Dendritic cell treated with granulocyte-macrophage colony-stimulating factor and Interleukin-4, amounts not matched to agents 40 ng/mL and 50 ng/mL, for 4 days (primary cell): ENCODE measurements at regions not wholly inside any gene's neighbourhood (a gene's known extent, or its start where the extent isn't known, plus 50 kb on each side); places are given as distances from the start of the nearest gene placed in this dataset.
"Not testable (repeated sequence)": the region's sequence is repeated elsewhere in the genome, so short reads cannot be mapped to it uniquely, and the experiment has no call there.

Experiments
- H3K27ac Mint-ChIP-seq: one replicate; pipeline ENCODE4 v1.8.0; 2022; ENCODE audit warnings: mild to moderate bottlenecking, mixed read lengths
- H3K27me3 Mint-ChIP-seq: one replicate; pipeline ENCODE4 v1.8.0; 2022; ENCODE audit warnings: mild to moderate bottlenecking, mixed read lengths
- H3K36me3 Mint-ChIP-seq: one replicate; pipeline ENCODE4 v1.8.0; 2022; ENCODE audit warnings: low read depth, mixed read lengths
- H3K4me1 Mint-ChIP-seq: one replicate; pipeline ENCODE4 v1.8.0; 2022; ENCODE audit warnings: low read depth, mixed read lengths
- H3K4me3 Mint-ChIP-seq: one replicate; pipeline ENCODE4 v1.8.0; 2022; ENCODE audit warnings: mild to moderate bottlenecking, moderate library complexity, mixed read lengths
- H3K9me3 Mint-ChIP-seq: one replicate; pipeline ENCODE4 v1.8.0; 2022; ENCODE audit warnings: mixed read lengths
- intact Hi-C: fragments of 100-400 bp; cut with micrococcal nuclease; formaldehyde crosslinking; loops from one replicate; pipeline ENCODE4 v1.15.0; 2022

DNA sequence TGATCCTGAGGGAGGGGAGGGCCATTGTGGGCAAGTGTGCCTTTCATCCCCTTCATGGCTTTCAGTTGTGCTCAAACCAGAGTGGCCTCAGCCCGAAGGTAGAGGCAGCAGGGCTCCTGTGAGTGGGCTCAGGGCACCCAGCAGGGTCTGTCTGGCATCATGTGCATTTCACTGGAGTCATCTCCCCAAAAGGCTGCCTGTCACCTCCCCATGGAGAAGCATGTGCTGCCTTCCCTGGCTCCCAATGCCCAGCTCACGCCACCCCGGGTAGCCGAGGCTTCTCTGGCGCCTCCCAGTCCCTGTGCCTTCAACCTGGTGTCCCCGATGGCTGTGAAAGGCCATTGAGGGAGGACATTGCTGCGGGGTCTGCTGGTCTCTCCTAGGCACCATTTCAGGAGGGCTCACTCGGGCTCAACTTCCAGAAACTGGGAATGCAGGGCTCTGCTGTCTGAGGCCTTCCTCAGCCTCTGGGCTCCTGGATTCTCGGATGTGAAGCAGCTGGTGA lies 213.9 kb downstream of the BANP start:
- H3K9me3 Mint-ChIP-seq, H3K27ac Mint-ChIP-seq, H3K36me3 Mint-ChIP-seq, H3K4me3 Mint-ChIP-seq, intact Hi-C loops, H3K4me1 Mint-ChIP-seq: not testable (repeated sequence)
- H3K27me3 Mint-ChIP-seq = peaks cover 50% of the 10 kb centered on the region

DNA sequence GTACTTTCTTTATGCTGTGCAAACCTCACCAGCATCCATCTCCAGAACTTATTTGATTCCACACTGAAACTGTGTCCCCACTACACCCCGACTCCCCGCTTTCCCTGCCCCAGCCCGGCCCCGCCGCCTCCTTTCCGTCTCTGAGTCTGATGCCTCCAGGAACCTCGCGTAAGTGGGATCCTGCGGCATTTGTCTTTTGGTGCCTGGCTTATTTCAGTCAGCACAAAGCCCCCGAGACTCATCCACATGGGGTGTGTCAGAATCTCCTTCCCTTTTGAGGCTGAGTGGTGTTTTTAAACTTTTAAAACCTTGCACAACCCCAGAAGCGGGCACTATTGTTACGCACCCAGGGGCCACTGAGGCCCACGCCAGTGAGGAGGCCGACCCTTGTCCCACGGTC lies 214.4 kb downstream of the BANP start:
- H3K36me3 Mint-ChIP-seq, intact Hi-C loops, H3K9me3 Mint-ChIP-seq, H3K4me3 Mint-ChIP-seq, H3K4me1 Mint-ChIP-seq, H3K27ac Mint-ChIP-seq: not testable (repeated sequence)
- H3K27me3 Mint-ChIP-seq = peaks cover 53% of the 10 kb centered on the region

GRCh38 chr16:88166209-88166773 lies 215.1 kb downstream of the BANP start:
- H3K27me3 Mint-ChIP-seq = peaks cover 51% of the 10 kb centered on the region
- H3K4me1 Mint-ChIP-seq, H3K9me3 Mint-ChIP-seq, H3K4me3 Mint-ChIP-seq, H3K27ac Mint-ChIP-seq, H3K36me3 Mint-ChIP-seq, intact Hi-C loops: not testable (repeated sequence)

GRCh38 chr16:88167798-88168556 lies 214.8 kb upstream of the ZNF469 start:
- H3K36me3 Mint-ChIP-seq, H3K4me3 Mint-ChIP-seq, intact Hi-C loops, H3K4me1 Mint-ChIP-seq, H3K27ac Mint-ChIP-seq: not testable (repeated sequence)
- Mint-ChIP-seq H3K27me3 (peaks cover 60% of the 10 kb centered on the region), H3K9me3 (peaks cover 22% of the 10 kb centered on the region)

DNA sequence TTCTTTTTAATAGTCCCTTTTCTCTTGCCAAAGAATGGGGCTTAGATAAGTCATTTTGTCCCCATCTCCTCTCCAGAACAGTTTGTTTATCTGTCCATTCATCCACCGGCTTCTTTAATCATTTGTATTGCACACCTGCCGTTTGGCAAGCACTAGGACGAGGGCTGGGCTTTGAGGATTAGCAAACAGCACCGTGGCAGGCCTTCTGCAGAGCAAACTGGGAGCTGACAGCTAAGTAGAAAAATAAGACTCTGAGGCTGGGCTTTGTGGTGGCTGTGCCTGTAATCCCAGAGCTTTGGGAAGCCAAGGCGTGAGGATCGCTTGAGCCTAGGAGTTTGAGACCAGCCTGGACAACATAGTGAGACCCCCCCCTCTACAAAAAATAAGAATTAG lies 214.2 kb upstream of the ZNF469 start:
- peaks cover 22% of the 10 kb centered on the region for H3K9me3 Mint-ChIP-seq
- H3K27ac Mint-ChIP-seq, intact Hi-C loops, H3K4me3 Mint-ChIP-seq, H3K4me1 Mint-ChIP-seq, H3K36me3 Mint-ChIP-seq: not testable (repeated sequence)
- peaks cover 60% of the 10 kb centered on the region for H3K27me3 Mint-ChIP-seq

GRCh38 chr16:88169136-88169830 lies 213.5 kb upstream of the ZNF469 start:
- peaks cover 59% of the 10 kb centered on the region for H3K27me3 Mint-ChIP-seq
- H3K36me3 Mint-ChIP-seq, intact Hi-C loops, H3K27ac Mint-ChIP-seq, H3K4me1 Mint-ChIP-seq, H3K4me3 Mint-ChIP-seq: not testable (repeated sequence)
- peaks cover 21% of the 10 kb centered on the region for H3K9me3 Mint-ChIP-seq

DNA sequence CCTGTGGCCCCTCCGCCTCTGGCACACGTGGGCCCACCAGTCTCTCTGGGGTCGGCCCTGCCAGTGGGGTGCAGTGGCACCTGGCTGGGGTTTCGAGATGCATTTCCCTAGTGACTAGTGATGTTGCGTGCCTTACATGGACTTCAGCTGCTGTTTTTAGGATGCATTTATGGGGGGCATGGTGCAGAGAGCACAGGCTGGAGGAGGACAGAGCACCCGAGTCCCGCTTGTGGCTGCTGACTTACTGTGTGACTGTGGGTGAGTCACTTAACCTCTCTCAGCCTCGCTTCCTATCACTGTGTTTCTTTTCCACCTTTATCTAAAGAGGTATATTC lies 213.0 kb upstream of the ZNF469 start:
- intact Hi-C loops, H3K36me3 Mint-ChIP-seq, H3K4me3 Mint-ChIP-seq, H3K27ac Mint-ChIP-seq, H3K4me1 Mint-ChIP-seq: not testable (repeated sequence)
- peaks cover 21% of the 10 kb centered on the region for H3K9me3 Mint-ChIP-seq
- H3K27me3 Mint-ChIP-seq = peaks cover 55% of the 10 kb centered on the region

DNA sequence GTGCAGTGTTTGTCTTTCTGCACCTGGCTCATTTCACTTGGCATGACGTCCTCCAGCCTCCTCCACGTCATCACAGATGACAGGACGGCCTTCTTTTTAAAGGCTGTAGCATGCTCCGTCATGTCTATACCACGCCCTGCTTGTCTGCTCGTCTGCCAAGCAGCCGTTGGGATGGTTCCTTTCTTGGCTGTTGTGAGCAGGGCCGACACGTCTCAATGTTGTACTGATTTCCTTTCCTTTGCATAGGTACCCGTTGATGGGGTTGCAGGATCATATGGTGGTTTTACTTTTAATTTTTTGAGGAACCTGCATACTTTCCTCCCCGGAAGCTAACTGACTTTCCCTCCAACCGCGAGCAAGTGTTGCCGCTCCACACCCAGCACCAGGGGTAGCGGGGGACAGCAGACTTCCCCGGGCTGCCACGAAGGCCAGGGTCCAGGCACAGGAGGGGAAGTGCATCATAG lies 212.2 kb upstream of the ZNF469 start:
- H3K4me3 Mint-ChIP-seq = no peak overlapping the region
- intact Hi-C loops = no loop called here
- H3K27ac Mint-ChIP-seq = no peak overlapping the region
- H3K9me3 Mint-ChIP-seq = peaks cover 21% of the 10 kb centered on the region
- H3K27me3 Mint-ChIP-seq = peaks cover 52% of the 10 kb centered on the region
- H3K4me1 Mint-ChIP-seq = peaks cover 8% of the 10 kb centered on the region
- H3K36me3 Mint-ChIP-seq = no peaks in the 10 kb centered on the region

DNA sequence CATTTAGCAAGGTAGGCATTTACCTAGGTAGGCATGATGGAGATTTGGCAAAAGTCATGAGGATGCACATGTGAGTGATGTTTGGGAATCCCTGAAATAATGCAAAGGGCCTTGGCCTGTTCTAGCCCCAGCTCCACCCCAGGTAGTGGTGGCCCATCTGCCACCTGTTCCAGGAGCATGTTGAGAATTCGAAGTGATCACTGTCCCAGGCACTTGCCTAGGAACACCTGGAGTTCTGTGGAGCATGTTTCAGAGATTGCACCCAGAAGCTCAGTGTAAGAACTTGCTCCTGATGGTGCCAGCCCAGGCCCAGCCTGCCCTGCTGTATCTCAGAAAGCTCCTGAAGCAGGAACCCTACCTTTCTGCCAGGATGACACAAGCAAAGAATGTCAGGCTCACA lies 211.6 kb upstream of the ZNF469 start:
- H3K4me3 Mint-ChIP-seq, H3K36me3 Mint-ChIP-seq, H3K27ac Mint-ChIP-seq, H3K4me1 Mint-ChIP-seq, intact Hi-C loops: not testable (repeated sequence)
- Mint-ChIP-seq H3K9me3 (peaks cover 21% of the 10 kb centered on the region), H3K27me3 (peaks cover 50% of the 10 kb centered on the region)

DNA sequence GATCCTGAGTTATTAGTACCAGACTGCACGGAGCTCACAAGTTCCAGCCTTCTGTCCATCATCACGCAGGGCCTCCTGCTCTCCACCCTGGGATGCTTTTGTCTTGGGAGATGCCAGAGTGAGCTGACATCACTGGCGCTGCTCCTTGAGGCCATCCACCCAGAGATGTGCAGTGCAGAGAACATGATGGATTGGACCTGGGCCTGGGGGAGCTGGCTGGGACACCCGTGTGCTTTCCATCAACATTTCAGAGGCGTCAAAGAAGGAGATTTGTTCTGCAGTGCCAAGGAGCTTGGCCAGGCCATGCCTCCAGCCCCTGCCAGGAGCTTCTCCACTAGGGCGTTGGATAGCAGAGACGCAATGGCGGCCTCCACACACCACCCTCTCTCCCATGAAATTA lies 206.6 kb upstream of the ZNF469 start:
- intact Hi-C loops, H3K36me3 Mint-ChIP-seq, H3K4me3 Mint-ChIP-seq, H3K27ac Mint-ChIP-seq, H3K4me1 Mint-ChIP-seq: not testable (repeated sequence)
- H3K9me3 Mint-ChIP-seq = peaks cover 21% of the 10 kb centered on the region
- peaks cover 31% of the 10 kb centered on the region for H3K27me3 Mint-ChIP-seq

- Mint-ChIP-seq H3K27me3 (peaks cover 33% of the 10 kb centered on the region), H3K9me3 (peaks cover 19% of the 10 kb centered on the region)
- H3K4me3 Mint-ChIP-seq, intact Hi-C loops, H3K27ac Mint-ChIP-seq, H3K36me3 Mint-ChIP-seq, H3K4me1 Mint-ChIP-seq: not testable (repeated sequence)
Measured at GRCh38 chr16:88176591-88177180, 206.1 kb upstream of the ZNF469 start.

GRCh38 chr16:88178251-88178650 lies 204.5 kb upstream of the ZNF469 start:
- H3K27ac Mint-ChIP-seq, H3K4me3 Mint-ChIP-seq, intact Hi-C loops, H3K9me3 Mint-ChIP-seq, H3K36me3 Mint-ChIP-seq, H3K4me1 Mint-ChIP-seq: not testable (repeated sequence)
- H3K27me3 Mint-ChIP-seq = peaks cover 22% of the 10 kb centered on the region

GRCh38 chr16:88178896-88179295 lies 203.9 kb upstream of the ZNF469 start:
- H3K4me3 Mint-ChIP-seq, H3K9me3 Mint-ChIP-seq, H3K27ac Mint-ChIP-seq, H3K36me3 Mint-ChIP-seq, H3K4me1 Mint-ChIP-seq, intact Hi-C loops: not testable (repeated sequence)
- peaks cover 24% of the 10 kb centered on the region for H3K27me3 Mint-ChIP-seq
